Endodermal cell (in vitro differentiated cells): ENCODE measurements at regions not wholly inside any gene's neighbourhood (a gene's known extent, or its start where the extent isn't known, plus 50 kb on each side); places are given as distances from the start of the nearest gene placed in this dataset.

Experiments used
- DNase-seq: peaks from one replicate; pipeline ENCODE4 v3.0.0-alpha.2; 2017
- H3K27ac ChIP-seq: 2 replicates; pipeline ENCODE4 v1.5.1; 2013; ENCODE audit warnings: mild to moderate bottlenecking, low read depth, low read length, moderate library complexity
- H3K27me3 ChIP-seq: 2 replicates; pipeline ENCODE4 v1.6.1; 2013; ENCODE audit warnings: mild to moderate bottlenecking, low read length, moderate library complexity; ENCODE audit not compliant: insufficient read depth, control insufficient read depth, poor library complexity, severe bottlenecking
- H3K36me3 ChIP-seq: 2 replicates; pipeline ENCODE4 v1.7.0; 2013; ENCODE audit warnings: mild to moderate bottlenecking, low read length, moderate library complexity; ENCODE audit not compliant: control insufficient read depth, insufficient read depth
- H3K4me1 ChIP-seq: one replicate; pipeline ENCODE4 v1.7.0; 2013; ENCODE audit warnings: low read length; ENCODE audit not compliant: control insufficient read depth, insufficient read depth
- H3K4me3 ChIP-seq: 2 replicates; pipeline ENCODE4 v1.5.1; 2013; ENCODE audit warnings: mild to moderate bottlenecking, low read length, moderate library complexity
- H3K9ac ChIP-seq: 2 replicates; pipeline ENCODE4 v1.6.1; 2013; ENCODE audit warnings: mild to moderate bottlenecking, low read length, moderate library complexity; ENCODE audit not compliant: poor library complexity, severe bottlenecking; ENCODE audit errors: extremely low read depth
- H3K9me3 ChIP-seq: 2 replicates; pipeline ENCODE4 v1.6.1; 2013; ENCODE audit warnings: mild to moderate bottlenecking, low read length, moderate library complexity; ENCODE audit not compliant: control insufficient read depth
- H3K27ac Mint-ChIP-seq: 2 replicates; pipeline ENCODE4 v1.8.0; 2020; ENCODE audit warnings: mixed read lengths
- H3K27me3 Mint-ChIP-seq: 2 replicates; pipeline ENCODE4 v1.8.0; 2021; ENCODE audit warnings: mild to moderate bottlenecking, mixed read lengths; ENCODE audit not compliant: insufficient read depth
- H3K36me3 Mint-ChIP-seq: 2 replicates; pipeline ENCODE4 v1.8.0; 2020; ENCODE audit warnings: low read depth, mixed read lengths
- H3K4me1 Mint-ChIP-seq: 2 replicates; pipeline ENCODE4 v1.8.0; 2020; ENCODE audit warnings: mixed read lengths
- H3K4me3 Mint-ChIP-seq: 2 replicates; pipeline ENCODE4 v1.8.0; 2020; ENCODE audit warnings: mild to moderate bottlenecking, moderate library complexity, mixed read lengths
- H3K9me3 Mint-ChIP-seq: 2 replicates; pipeline ENCODE4 v1.8.0; 2020; ENCODE audit warnings: mild to moderate bottlenecking, mixed read lengths
- CTCF ChIP-seq: fragments of 200-600 bp; sonication (generic); conservative IDR thresholded peaks from 2 replicates; pipeline ENCODE4 v1.5.0; 2021; ENCODE audit warnings: antibody characterized with exemption, mild to moderate bottlenecking
- WGBS, 2 experiments: methylation state at CpG; one replicate each; pipeline versions ENCODE4 v1.1.5 to v1.1.7; 2013; ENCODE audit warnings: missing lambda C conversion rate in 2 of 2, mixed read lengths in 1 of 2; ENCODE audit not compliant: insufficient coverage in 1 of 2, insufficient read length in 1 of 2; 5-methylcytosine and 5-hydroxymethylcytosine counted together

- peaks cover 8% of the 10 kb centered on the region for H3K4me1 ChIP-seq
- peaks cover 8% of the 10 kb centered on the region for H3K36me3 Mint-ChIP-seq
- H3K4me3 Mint-ChIP-seq = no peak overlapping the region
- no peak for DNase-seq
- no peak for TF ChIP-seq CTCF
- no peaks in the 10 kb centered on the region for H3K27me3 Mint-ChIP-seq
- peaks cover 36% of the 10 kb centered on the region for H3K4me1 Mint-ChIP-seq
- peaks cover 24% of the 10 kb centered on the region for H3K9me3 ChIP-seq
- no peaks in the 10 kb centered on the region for H3K36me3 ChIP-seq
- H3K27me3 ChIP-seq = no peaks in the 10 kb centered on the region
- H3K9ac ChIP-seq = no peak overlapping the region
- H3K27ac ChIP-seq = no peak overlapping the region
- peaks cover 26% of the 10 kb centered on the region for H3K9me3 Mint-ChIP-seq
- 85 to 94% methylated on average over 3 to 4 of the region's 4 CpGs for WGBS, 2 experiments
- H3K4me3 ChIP-seq = no peak overlapping the region
- no peak overlapping the region for H3K27ac Mint-ChIP-seq
Measured at GRCh38 chr13:90397503-90397902, 950.0 kb upstream of the MIR17HG start.

- Mint-ChIP-seq H3K4me3 (no peak overlapping the region), H3K9me3 (peaks cover 27% of the 10 kb centered on the region), H3K27me3 (no peaks in the 10 kb centered on the region), H3K36me3 (peaks cover 7% of the 10 kb centered on the region), H3K27ac (no peak overlapping the region), H3K4me1 (peaks cover 30% of the 10 kb centered on the region)
- peaks cover 8% of the 10 kb centered on the region for H3K4me1 ChIP-seq
- TF ChIP-seq CTCF = no peak
- no peaks in the 10 kb centered on the region for H3K27me3 ChIP-seq
- no peaks in the 10 kb centered on the region for H3K36me3 ChIP-seq
- no peak overlapping the region for H3K4me3 ChIP-seq
- H3K27ac ChIP-seq = no peak overlapping the region
- DNase-seq = no peak
- peaks cover 24% of the 10 kb centered on the region for H3K9me3 ChIP-seq
- H3K9ac ChIP-seq = no peak overlapping the region
Measured at GRCh38 chr13:90400372-90400771, 947.1 kb upstream of the MIR17HG start.

GRCh38 chr13:90401150-90401549 is 946.3 kb upstream of the MIR17HG start:
- Mint-ChIP-seq H3K27me3 (no peaks in the 10 kb centered on the region), H3K36me3 (peaks cover 7% of the 10 kb centered on the region), H3K9me3 (peaks cover 27% of the 10 kb centered on the region), H3K27ac (no peak overlapping the region), H3K4me3 (no peak overlapping the region), H3K4me1 (peaks cover 22% of the 10 kb centered on the region)
- Histone ChIP-seq H3K9me3 (peaks cover 24% of the 10 kb centered on the region), H3K27me3 (no peaks in the 10 kb centered on the region), H3K27ac (no peak overlapping the region), H3K9ac (no peak overlapping the region), H3K4me1 (peaks cover 3% of the 10 kb centered on the region), H3K4me3 (no peak overlapping the region), H3K36me3 (no peaks in the 10 kb centered on the region)
- no peak for TF ChIP-seq CTCF
- no peak for DNase-seq
